Endometrium (tissue), 2 donors: ENCODE measurements at regions not wholly inside any gene's neighbourhood (a gene's known extent, or its start where the extent isn't known, plus 50 kb on each side); places are given as distances from the start of the nearest gene placed in this dataset.

Experiments
- FAIRE-seq: peaks from 2 replicates; lab custom pipeline; 2012; peaks lifted over from hg19 to GRCh38; lab: Jason Lieb, UNC
- donor health status: control.
- donor health status: control.

GRCh38 chr13:105607016-105607415 is 928.4 kb downstream of the EFNB2 start:
- no peak for FAIRE-seq

- no peak for FAIRE-seq
Measured at GRCh38 chr13:105602956-105603670, 932.3 kb downstream of the EFNB2 start.

GRCh38 chr13:105599477-105600037 is 935.9 kb downstream of the EFNB2 start:
- no peak for FAIRE-seq

- no peak for FAIRE-seq
Measured at GRCh38 chr13:105598529-105598928, 936.9 kb downstream of the EFNB2 start.

- no peak for FAIRE-seq
Measured at GRCh38 chr13:105597573-105597972, 937.9 kb downstream of the EFNB2 start.

- FAIRE-seq = no peak
Measured at GRCh38 chr13:105595471-105595870, 940.0 kb downstream of the EFNB2 start.

- peak; percentile 76 for FAIRE-seq
Measured at GRCh38 chr13:105591277-105591676, 944.2 kb downstream of the EFNB2 start.

- FAIRE-seq = no peak
Measured at GRCh38 chr13:105587786-105588185, 947.7 kb downstream of the EFNB2 start.

- no peak for FAIRE-seq
Measured at GRCh38 chr13:105579821-105580710, 955.4 kb downstream of the EFNB2 start.

- no peak for FAIRE-seq
Measured at GRCh38 chr13:105573136-105573535, 962.3 kb downstream of the EFNB2 start.

GRCh38 chr13:105572401-105572800 is 963.1 kb downstream of the EFNB2 start:
- no peak for FAIRE-seq

- FAIRE-seq = no peak
Measured at GRCh38 chr13:105569816-105570215, 965.6 kb downstream of the EFNB2 start.

- no peak for FAIRE-seq
Measured at GRCh38 chr13:105567951-105568525, 967.4 kb downstream of the EFNB2 start.

GRCh38 chr13:105565136-105565727 is 970.2 kb downstream of the EFNB2 start:
- FAIRE-seq = no peak

GRCh38 chr13:105552078-105552477 is 983.4 kb downstream of the EFNB2 start:
- no peak for FAIRE-seq

GRCh38 chr13:105547851-105548250 is 987.6 kb downstream of the EFNB2 start:
- FAIRE-seq = no peak

GRCh38 chr13:105545811-105546210 is 989.7 kb downstream of the EFNB2 start:
- no peak for FAIRE-seq

GRCh38 chr13:105543742-105544141 is 991.7 kb downstream of the EFNB2 start:
- FAIRE-seq = no peak

GRCh38 chr13:105541565-105541964 is 993.9 kb downstream of the EFNB2 start:
- FAIRE-seq = no peak

- no peak for FAIRE-seq
Measured at GRCh38 chr13:105538346-105538745, 997.1 kb downstream of the EFNB2 start.

- no peak for FAIRE-seq
Measured at GRCh38 chr13:105537113-105537512, 998.3 kb downstream of the EFNB2 start.

GRCh38 chr13:105530468-105530867 is 1005.0 kb downstream of the EFNB2 start:
- no peak for FAIRE-seq
